ENCODE measurements at regions not wholly inside any gene's neighbourhood (a gene's known extent, or its start where the extent isn't known, plus 50 kb on each side); places are given as distances from the start of the nearest gene placed in this dataset.

DNA sequence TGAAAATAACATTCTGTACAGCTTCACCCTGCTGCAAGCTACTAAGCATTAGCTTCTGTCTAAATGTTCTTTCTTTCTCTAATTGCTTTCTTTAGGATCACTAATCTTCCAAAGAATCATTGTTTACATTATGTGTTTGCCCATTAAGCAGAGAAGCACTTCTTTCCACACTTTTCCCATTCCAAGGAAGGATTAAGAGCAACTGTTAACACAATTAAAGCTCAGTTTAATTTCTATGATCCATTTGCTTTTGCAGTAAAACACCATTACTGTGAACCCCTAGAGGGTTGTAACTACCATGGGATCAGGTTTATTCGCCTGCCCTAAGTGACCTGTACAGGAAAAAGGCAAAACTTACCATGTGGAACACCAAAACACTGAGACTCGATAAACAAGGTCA lies 125.8 kb upstream of the ZNF385D start:
- TF ChIP-seq EP300 (IDR thresholded peaks at IDR 0.05) (no peak), POLR2A (IDR thresholded peaks at IDR 0.05) (no peak), POLR2AphosphoS5 (IDR thresholded peaks at IDR 0.05) (no peak)
- TF ChIP-seq, protein P1, sequence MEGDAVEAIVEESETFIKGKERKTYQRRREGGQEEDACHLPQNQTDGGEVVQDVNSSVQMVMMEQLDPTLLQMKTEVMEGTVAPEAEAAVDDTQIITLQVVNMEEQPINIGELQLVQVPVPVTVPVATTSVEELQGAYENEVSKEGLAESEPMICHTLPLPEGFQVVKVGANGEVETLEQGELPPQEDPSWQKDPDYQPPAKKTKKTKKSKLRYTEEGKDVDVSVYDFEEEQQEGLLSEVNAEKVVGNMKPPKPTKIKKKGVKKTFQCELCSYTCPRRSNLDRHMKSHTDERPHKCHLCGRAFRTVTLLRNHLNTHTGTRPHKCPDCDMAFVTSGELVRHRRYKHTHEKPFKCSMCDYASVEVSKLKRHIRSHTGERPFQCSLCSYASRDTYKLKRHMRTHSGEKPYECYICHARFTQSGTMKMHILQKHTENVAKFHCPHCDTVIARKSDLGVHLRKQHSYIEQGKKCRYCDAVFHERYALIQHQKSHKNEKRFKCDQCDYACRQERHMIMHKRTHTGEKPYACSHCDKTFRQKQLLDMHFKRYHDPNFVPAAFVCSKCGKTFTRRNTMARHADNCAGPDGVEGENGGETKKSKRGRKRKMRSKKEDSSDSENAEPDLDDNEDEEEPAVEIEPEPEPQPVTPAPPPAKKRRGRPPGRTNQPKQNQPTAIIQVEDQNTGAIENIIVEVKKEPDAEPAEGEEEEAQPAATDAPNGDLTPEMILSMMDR (IDR thresholded peaks at IDR 0.05): no peak
